Choroid plexus epithelial cell (primary cell): ENCODE measurements at regions not wholly inside any gene's neighbourhood (a gene's known extent, or its start where the extent isn't known, plus 50 kb on each side); places are given as distances from the start of the nearest gene placed in this dataset.

Experiments used
- DNase-seq: peaks from one replicate; pipeline ENCODE4 v3.0.0-alpha.2; 2010; ENCODE audit warnings: low read depth
- H3K4me3 ChIP-seq: 2 replicates; pipeline ENCODE4 v1.5.1; 2011; ENCODE audit warnings: low read depth, mild to moderate bottlenecking, control low read depth, low read length, moderate library complexity
- TF ChIP-seq, protein P1 (sequence below): conservative IDR thresholded peaks from 2 replicates; pipeline ENCODE4 v1.5.1; 2011; ENCODE audit warnings: low read depth, mild to moderate bottlenecking, control low read depth, inconsistent platforms, low read length, moderate library complexity

DNA sequence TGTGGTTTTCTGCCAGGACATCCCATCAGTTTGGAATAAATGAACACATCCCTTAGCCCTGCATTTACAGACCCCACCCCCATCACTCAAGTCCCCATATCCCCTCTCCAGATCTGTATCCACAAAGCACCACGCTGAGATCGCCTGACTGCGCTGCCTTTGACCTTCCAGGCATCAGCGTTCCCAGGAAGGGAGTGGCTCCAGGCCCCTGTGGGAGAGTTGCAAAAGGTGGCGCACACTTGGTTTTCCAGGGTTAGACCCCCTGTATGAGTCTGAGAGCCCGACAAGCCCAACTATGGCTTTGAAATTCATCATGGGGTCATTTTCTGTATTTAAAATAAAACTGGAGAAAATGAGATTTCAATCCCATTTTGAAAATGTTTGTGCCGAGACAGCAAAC is 137.0 kb upstream of the ZNF236 start:
- H3K4me3 ChIP-seq: no peak overlapping the region
- DNase-seq: no peak
- TF ChIP-seq, protein P1, sequence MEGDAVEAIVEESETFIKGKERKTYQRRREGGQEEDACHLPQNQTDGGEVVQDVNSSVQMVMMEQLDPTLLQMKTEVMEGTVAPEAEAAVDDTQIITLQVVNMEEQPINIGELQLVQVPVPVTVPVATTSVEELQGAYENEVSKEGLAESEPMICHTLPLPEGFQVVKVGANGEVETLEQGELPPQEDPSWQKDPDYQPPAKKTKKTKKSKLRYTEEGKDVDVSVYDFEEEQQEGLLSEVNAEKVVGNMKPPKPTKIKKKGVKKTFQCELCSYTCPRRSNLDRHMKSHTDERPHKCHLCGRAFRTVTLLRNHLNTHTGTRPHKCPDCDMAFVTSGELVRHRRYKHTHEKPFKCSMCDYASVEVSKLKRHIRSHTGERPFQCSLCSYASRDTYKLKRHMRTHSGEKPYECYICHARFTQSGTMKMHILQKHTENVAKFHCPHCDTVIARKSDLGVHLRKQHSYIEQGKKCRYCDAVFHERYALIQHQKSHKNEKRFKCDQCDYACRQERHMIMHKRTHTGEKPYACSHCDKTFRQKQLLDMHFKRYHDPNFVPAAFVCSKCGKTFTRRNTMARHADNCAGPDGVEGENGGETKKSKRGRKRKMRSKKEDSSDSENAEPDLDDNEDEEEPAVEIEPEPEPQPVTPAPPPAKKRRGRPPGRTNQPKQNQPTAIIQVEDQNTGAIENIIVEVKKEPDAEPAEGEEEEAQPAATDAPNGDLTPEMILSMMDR: no peak

DNA sequence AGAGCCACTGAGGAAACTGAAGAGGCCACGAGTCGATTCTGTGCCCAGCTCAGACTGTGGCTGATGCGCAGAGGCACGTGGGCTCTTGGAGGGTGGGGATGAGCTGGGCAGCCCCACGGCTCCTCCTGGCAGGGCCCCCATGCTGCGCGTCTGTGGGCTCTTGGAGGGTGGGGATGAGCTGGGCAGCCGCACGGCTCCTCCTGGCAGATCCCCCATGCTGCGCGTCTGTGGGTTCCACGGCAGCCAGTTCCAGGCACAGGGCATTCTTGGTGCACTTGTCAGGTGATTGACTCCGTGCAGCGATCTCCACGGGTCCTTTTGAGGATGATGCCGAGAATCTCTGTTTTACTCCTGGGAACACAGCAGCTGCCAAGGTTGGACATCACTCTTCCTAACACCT is 138.1 kb upstream of the ZNF236 start:
- TF ChIP-seq, protein P1: no peak
- DNase-seq: no peak

DNA sequence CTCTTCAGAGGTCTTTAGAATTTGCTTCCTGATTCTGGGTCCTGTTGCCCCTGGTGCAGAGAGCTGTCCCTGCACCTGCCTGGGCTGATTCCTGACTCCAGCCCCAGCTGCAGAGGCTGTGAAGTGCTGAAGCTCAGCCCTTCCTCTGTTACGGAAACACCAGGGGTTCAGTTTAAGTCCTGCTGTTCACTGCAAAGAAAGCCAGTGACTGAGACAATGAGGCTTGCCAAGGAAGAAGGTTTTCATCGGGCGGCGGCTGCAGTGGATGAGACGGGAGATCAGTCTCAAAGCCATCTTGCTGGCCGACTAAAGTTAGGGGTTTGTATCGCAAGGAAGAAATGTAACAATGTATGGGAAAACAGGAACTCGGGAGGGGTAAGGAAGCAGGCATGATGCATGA is 142.4 kb upstream of the ZNF236 start:
- peak; percentile 37 for DNase-seq
- no peak overlapping the region for H3K4me3 ChIP-seq
- TF ChIP-seq, protein P1: no peak

More for the DNA sequence above, 138.1 kb upstream of the ZNF236 start:
- no peak overlapping the region for H3K4me3 ChIP-seq

DNA sequence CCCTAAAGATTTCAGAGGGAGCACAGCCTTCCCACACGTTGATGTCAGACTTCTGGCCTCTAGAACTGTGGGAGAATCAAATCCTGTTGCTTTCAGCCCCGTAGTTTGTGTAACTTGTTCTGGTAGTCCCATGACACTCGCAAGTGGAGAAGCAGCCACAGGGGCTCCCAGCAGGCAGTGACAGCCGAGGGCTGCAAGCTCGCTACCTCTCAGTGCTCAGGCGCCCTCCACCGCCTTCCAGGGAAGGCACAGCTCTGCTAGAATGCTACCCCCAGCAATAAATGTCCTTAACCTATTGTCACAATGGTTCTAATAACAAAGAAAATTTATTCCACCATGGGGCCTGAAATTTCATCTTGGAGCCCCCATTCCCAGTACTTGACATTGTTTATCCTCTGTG is 143.1 kb upstream of the ZNF236 start:
- no peak overlapping the region for H3K4me3 ChIP-seq
- TF ChIP-seq, protein P1: peak; percentile 22

DNA sequence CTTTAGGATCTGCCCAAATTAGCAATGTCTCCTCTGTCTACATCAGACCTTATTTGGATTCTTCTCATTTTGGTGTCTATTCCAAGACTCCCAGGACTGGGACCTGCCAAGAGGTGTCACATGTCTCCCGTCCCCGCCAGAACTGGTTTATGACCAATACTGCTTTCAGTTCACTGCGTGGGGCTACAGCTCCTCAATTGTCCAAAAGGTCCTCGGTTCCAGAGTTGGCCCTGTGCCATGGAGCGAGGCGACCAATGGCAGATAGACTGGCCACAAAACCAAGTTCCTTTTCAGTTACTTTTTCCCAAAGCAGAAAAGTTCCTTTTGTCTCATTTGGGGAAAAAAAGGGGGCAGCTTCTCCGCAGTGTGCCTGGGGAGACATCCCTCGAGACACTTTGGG is 144.1 kb upstream of the ZNF236 start:
- H3K4me3 ChIP-seq: no peak overlapping the region
- DNase-seq: no peak
- TF ChIP-seq, protein P1: no peak

More for the DNA sequence above, 143.1 kb upstream of the ZNF236 start:
- peak; percentile 37 for DNase-seq

DNA sequence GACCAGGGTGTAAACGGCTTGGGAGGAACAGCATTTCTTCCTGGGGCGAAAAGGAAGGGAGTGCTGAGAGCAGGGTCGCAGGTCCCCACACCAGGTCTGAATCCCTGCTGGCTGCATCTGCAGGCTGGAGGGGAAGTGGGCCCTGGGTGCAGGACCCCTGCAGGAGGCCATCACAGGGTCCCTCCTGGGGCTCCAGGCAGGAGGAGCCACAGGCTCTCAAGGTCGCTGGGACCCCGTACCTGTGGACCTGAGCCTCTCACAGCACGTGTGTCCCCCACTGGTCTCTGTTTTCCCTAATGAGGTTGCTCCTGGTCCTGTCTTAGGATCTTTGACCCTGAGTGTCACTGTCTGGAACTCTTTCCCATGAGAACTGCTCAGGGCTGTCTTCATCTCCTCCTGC is 147.8 kb upstream of the ZNF236 start:
- no peak for DNase-seq
- TF ChIP-seq, protein P1: no peak
- H3K4me3 ChIP-seq: no peak overlapping the region

DNA sequence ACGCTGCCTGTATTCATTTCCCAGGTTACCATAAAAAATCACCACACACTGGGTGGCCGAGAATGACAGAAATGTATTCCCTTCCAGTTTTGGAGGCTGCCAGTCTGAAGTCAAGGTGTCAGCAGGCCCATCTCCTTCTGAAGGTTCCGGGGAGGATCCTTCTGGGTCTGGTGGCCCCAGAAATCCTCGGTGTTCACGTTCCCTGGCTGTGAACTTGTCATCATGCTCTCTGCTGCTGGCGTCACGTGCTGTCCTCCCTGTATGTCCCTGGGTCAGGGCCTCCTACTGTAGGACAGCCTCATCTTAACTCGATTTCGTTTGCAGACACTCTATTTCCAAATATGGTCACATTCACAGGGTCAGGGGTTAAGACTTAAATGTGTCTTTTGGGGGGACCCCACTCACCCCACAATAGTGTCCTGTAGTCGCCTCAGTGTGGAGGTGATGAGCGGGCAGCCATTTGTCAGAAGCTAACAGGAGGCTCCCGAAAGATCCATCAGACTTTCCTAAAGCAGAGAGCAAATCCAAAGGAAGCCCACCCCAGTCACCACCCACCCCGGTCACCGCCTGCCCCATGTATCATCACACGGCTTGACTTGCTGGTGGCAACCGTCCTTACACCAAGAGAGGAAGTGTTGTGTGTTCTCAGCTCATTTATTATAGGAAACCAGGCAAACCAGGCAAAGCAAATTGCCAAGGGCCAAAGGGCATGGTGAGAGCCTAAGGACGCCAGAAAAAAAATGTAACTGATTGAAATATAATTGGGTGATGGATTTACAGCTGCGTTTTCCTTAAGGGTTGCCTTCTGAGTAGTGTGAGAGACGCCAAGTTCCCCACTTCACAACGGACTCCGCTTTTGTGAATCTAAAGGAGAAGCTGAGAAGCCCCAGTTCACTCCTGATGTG is 148.8 kb upstream of the ZNF236 start:
- TF ChIP-seq, protein P1: no peak
- DNase-seq: no peak

More for the DNA sequence above, 148.8 kb upstream of the ZNF236 start:
- H3K4me3 ChIP-seq: no peak overlapping the region
